HL-60 (cell line): ENCODE measurements at regions not wholly inside any gene's neighbourhood (a gene's known extent, or its start where the extent isn't known, plus 50 kb on each side); places are given as distances from the start of the nearest gene placed in this dataset.

Experiments
- DNase-seq, 2 experiments: peaks; one replicate each; pipeline ENCODE4 v3.0.0-alpha.2; 2010 to 2020; ENCODE audit warnings: low read depth in 1 of 2, low spot score in 1 of 2
- H3K27ac ChIP-seq: fragments of 250-450 bp; sonication (Bioruptor Pico); replicated peaks from 2 replicates; pipeline ENCODE4 v1.5.1; 2020; ENCODE audit warnings: mild to moderate bottlenecking, moderate library complexity
- H3K27me3 ChIP-seq: fragments of 250-450 bp; sonication (Bioruptor Pico); 2 replicates; pipeline ENCODE4 v1.5.1; 2021; ENCODE audit warnings: mild to moderate bottlenecking, moderate library complexity; ENCODE audit not compliant: insufficient read depth, poor library complexity, severe bottlenecking
- H3K4me3 ChIP-seq: replicated peaks from 2 replicates; pipeline ENCODE4 v1.5.1; 2011; ENCODE audit warnings: mild to moderate bottlenecking, control low read depth, low read length; ENCODE audit not compliant: insufficient read depth
- GABPA ChIP-seq: IDR thresholded peaks from 2 replicates; pipeline ENCODE4 v1.6.1; 2012; ENCODE audit warnings: low read depth
- POLR2AphosphoS5 ChIP-seq: IDR thresholded peaks from 2 replicates; pipeline ENCODE4 v1.6.1; 2012; ENCODE audit warnings: low read depth
- SPI1 ChIP-seq: IDR thresholded peaks from 2 replicates; pipeline ENCODE4 v1.6.1; 2012; ENCODE audit warnings: low read depth, mild to moderate bottlenecking, borderline replicate concordance
- TF ChIP-seq, protein P1 (sequence below): IDR thresholded peaks from one replicate; pipeline ENCODE4 v1.5.1; 2011; ENCODE audit warnings: low read length, control low read depth, inconsistent platforms; ENCODE audit not compliant: insufficient read depth
- TF ChIP-seq, protein P2 (sequence below): IDR thresholded peaks from 2 replicates; pipeline ENCODE4 v1.6.1; 2012; ENCODE audit warnings: low read depth; ENCODE audit not compliant: insufficient replicate concordance

DNA sequence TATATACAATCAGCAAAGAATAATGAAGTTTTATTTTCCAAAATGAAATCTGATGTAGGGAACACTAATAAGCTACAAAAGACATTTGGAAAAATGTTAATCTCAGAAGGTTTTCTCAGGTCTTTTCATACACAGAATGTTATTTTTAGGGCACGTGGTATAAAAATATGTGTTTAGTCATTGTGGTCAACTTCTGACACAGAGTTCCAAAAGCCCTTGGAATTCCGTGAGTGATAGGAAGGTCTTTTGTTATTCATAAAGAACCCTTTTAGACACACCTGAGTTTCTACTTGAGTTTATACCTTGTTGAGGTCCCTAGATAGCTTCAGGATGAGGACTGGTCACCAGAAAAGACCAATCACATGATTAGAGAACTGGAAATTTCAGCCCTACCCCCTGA, 277.6 kb upstream of the NCAM2 start:
- H3K4me3 ChIP-seq: no peak overlapping the region
- TF ChIP-seq POLR2AphosphoS5 (no peak), SPI1 (no peak), GABPA (no peak)
- TF ChIP-seq, protein P1, sequence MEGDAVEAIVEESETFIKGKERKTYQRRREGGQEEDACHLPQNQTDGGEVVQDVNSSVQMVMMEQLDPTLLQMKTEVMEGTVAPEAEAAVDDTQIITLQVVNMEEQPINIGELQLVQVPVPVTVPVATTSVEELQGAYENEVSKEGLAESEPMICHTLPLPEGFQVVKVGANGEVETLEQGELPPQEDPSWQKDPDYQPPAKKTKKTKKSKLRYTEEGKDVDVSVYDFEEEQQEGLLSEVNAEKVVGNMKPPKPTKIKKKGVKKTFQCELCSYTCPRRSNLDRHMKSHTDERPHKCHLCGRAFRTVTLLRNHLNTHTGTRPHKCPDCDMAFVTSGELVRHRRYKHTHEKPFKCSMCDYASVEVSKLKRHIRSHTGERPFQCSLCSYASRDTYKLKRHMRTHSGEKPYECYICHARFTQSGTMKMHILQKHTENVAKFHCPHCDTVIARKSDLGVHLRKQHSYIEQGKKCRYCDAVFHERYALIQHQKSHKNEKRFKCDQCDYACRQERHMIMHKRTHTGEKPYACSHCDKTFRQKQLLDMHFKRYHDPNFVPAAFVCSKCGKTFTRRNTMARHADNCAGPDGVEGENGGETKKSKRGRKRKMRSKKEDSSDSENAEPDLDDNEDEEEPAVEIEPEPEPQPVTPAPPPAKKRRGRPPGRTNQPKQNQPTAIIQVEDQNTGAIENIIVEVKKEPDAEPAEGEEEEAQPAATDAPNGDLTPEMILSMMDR: no peak
- TF ChIP-seq, protein P2, sequence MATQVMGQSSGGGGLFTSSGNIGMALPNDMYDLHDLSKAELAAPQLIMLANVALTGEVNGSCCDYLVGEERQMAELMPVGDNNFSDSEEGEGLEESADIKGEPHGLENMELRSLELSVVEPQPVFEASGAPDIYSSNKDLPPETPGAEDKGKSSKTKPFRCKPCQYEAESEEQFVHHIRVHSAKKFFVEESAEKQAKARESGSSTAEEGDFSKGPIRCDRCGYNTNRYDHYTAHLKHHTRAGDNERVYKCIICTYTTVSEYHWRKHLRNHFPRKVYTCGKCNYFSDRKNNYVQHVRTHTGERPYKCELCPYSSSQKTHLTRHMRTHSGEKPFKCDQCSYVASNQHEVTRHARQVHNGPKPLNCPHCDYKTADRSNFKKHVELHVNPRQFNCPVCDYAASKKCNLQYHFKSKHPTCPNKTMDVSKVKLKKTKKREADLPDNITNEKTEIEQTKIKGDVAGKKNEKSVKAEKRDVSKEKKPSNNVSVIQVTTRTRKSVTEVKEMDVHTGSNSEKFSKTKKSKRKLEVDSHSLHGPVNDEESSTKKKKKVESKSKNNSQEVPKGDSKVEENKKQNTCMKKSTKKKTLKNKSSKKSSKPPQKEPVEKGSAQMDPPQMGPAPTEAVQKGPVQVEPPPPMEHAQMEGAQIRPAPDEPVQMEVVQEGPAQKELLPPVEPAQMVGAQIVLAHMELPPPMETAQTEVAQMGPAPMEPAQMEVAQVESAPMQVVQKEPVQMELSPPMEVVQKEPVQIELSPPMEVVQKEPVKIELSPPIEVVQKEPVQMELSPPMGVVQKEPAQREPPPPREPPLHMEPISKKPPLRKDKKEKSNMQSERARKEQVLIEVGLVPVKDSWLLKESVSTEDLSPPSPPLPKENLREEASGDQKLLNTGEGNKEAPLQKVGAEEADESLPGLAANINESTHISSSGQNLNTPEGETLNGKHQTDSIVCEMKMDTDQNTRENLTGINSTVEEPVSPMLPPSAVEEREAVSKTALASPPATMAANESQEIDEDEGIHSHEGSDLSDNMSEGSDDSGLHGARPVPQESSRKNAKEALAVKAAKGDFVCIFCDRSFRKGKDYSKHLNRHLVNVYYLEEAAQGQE: no peak
- DNase-seq: no peak

DNA sequence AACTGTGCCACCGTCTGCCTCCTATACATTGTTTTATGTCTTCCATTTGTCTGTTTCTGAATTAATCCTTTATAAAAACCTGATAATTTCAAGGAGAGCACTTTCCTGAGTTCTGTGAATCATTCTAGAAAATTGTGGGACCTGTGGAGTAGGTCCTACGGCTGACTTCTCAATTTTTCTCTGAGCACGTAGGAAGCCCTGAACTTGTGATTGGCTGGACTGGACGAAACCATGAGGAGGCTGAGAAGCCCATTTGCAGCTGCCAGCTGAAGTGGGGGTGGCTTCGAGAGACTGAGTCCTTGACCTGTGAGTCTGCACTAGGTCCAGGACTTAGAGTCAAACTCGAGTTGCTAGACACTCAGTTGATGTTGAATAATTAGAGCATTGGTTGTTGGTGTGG, 277.1 kb upstream of the NCAM2 start:
- Histone ChIP-seq H3K27ac (no peak overlapping the region), H3K4me3 (no peak overlapping the region), H3K27me3 (no peaks in the 10 kb centered on the region)
- TF ChIP-seq, protein P1: no peak
- TF ChIP-seq, protein P2: no peak
- TF ChIP-seq SPI1: no peak
- no peak for TF ChIP-seq GABPA
- no peak for TF ChIP-seq POLR2AphosphoS5
- DNase-seq: no peak

More for the DNA sequence above, 277.6 kb upstream of the NCAM2 start:
- Histone ChIP-seq H3K27ac (no peak overlapping the region), H3K27me3 (no peaks in the 10 kb centered on the region)

DNA sequence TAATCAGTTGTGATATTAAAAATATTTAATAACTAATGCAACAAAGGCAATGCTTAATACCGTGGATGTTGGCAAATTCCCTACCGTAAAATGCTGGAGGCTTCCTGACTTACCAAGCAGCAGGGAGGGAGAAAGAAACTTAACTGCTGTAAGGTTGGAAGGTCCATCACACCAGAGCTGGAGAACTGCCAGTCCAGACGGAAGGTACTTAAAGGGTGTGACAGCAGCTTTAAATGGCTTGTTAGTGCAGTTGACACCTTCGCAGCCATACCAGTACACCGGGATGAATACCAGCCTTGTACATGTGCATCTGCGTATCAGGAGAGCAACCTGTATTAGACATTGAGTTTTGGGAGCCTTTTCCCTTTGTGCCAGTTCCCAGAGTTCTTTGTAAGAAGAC, 269.5 kb upstream of the NCAM2 start:
- DNase-seq: no peak
- no peak overlapping the region for H3K27ac ChIP-seq
- no peak for TF ChIP-seq SPI1
- TF ChIP-seq, protein P1: no peak
- no peak for TF ChIP-seq POLR2AphosphoS5
- TF ChIP-seq, protein P2: no peak
- no peak for TF ChIP-seq GABPA
- H3K27me3 ChIP-seq: no peaks in the 10 kb centered on the region
- no peak overlapping the region for H3K4me3 ChIP-seq
